Esophagus mucosa (tissue), 1 donor: ENCODE measurements at regions not wholly inside any gene's neighbourhood (a gene's known extent, or its start where the extent isn't known, plus 50 kb on each side); places are given as distances from the start of the nearest gene placed in this dataset.

Experiments used
- ATAC-seq: fragments of 200-7000 bp; cut with Tn5 transposase; one replicate; pipeline ENCODE4 v1.9.1; 2020
- donor health status: DM: yes; HTN: yes; CAD: no.

DNA sequence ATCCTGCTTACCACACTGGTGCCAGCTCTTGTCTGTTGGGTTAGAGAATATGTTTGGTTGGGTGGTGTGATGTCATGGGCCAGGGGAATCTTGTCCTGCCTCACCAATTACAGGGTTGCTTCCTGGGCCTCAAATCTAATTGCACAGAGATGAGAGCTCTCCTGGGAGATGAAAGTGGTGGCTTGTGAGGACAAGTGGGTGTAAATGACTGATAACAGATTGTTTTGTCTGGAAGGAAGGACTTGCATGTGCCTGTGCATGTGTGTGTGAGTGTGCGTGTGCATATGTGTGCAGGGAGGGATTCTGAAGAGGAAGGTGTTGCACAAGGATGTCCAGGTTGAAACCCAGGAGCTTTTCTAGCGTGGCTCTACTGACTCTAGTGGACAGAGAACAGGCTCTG is 271.9 kb downstream of the LOXHD1 start:
- ATAC-seq, result no peak

DNA sequence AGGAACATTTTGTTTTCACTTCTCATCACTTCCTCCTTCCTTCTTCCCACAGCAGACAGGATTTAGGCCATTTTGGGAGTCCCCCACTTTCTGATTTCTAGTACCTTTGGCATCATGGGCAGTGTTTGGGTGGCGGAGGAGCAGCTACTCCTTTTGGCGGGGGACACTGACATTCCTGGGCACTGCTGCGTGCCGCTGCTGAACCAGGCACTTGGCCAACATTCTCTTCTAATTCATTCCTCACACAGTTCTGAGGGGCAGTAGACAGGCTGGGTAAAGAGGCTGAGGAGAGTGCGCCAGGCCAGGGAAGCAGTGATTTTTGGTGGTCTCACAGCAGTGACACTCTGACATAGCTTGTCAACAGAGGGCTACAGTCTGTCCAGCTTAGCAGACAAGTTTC is 270.2 kb downstream of the LOXHD1 start:
- ATAC-seq, result no peak

DNA sequence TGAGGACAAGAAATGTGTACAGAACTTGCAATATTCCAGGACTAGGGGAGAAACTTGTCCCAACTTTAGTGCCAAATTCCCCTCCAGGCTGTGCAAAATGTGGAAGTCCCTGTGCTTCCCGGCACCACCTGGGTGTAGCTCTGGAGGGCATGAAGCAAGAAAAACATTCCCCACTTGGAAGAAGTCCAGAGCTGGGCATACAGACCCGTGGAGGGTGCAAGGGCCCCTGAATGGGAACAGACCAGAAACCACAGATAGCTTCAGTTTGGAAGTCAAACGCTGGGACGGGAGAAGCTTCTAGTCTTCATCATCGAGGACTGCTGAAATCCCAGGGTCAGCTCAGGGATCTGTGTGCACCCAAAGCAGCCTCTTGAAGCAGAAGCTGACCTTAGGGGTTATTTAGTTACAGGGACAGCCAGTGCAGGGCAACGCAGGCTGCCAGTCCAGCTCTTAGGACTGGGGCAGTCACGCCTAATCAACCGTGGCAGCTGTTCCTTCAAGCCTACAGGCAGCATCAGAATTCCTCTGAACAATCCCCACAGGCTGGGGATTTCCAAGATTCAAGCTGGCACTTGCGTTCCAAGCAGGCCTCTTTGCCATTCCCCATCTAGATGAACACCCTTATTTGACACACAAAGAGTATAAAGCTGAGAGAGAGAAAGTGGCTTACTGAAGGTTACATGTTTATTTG is 269.4 kb downstream of the LOXHD1 start:
- ATAC-seq, result peak; percentile 73

DNA sequence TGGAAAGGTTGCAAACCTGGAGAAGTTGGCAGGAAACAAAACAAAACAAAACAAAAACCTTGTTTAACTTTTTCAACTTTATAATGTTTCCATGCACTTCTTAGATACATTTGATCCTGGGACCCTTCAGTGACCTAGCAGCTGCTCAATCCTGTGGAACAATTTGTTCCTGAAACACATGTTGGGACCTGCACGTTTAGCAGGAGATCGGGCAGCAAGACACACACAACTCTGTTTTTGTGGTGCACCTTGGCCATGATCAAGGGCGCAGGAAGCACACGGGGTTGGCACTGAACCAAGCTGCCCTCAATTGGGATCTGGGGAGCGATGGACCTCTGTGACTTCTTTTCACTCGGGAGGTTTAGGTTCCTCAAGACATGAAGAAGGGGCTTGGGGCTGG is 268.7 kb downstream of the LOXHD1 start:
- ATAC-seq, result peak; percentile 31

DNA sequence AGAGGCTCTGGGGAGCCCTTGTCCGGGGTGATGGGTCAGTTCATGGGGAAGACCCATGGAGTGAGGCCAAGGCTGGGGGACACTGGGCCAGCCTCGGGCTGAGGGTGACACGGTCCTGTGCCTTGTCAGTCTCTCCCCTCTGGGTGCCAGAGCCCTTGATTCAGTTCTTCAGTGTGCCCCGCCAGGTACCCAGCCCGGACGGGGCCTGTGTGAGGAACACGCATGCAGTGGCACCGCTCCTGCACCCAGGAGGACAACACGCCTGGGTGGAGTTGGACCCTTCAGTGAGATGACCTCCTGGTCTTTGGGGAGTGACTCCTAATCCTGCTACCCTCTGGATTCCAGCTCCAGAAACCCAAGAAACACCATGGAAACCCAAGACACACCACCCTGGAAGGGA is 264.4 kb downstream of the LOXHD1 start:
- no peak for ATAC-seq

DNA sequence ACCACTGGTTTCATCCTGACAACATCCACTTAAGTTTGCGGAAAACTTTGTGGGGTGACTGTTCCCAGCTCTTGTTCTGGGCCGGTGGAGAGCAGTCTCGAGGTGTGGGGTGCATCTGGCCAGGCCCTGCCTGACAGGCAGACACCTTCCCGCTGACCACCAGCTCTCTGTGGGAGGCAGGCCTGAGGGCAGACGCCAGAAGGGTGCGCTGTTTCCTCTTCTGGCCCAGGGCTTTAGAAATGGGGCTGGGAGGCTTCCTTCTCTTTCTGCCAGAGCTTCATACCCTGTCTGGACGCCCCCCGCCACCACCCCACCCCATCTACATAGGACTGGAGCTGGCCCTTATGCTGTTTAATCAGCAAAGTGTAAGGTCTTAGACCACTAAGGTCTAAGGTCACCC is 263.8 kb downstream of the LOXHD1 start:
- ATAC-seq, result no peak

DNA sequence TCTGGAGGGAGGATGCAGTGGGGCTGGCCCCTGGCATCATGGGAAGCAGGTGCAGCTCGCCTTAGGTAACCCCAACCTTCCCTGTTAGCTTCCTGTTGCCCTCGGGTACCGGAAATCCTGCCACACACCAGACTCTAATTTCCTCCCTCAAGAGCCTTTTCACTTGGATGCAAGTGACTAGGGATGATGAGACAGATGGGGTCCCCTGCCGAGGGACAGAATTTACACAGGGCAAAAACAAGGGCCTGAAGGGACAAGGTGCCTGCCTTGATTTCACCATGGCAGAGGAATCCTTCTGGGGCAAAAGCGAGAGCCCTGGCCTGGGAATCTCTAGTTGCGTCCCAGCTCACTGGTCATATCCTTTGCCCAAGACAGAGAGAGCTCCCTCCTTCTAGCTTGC is 263.1 kb downstream of the LOXHD1 start:
- ATAC-seq, result no peak

DNA sequence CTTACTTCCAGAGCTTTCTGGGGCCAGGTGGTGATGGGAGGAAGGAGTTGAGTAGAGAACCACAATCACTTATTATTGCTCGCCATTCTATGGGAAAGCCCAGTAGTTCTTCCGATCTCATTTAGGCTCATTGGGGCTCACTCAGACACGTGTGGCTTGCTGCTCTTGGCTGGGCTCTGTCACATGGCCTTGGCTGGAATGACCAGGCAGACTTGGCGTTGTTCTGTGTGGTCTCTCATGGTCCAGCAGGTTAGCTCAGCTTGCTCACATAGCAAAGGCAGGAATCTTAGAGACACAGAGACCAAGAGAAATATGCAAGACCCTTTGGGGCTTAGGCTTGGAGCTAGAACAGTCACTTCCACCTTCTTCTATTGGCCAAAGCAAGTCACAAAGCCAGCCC is 261.2 kb downstream of the LOXHD1 start:
- no peak for ATAC-seq

DNA sequence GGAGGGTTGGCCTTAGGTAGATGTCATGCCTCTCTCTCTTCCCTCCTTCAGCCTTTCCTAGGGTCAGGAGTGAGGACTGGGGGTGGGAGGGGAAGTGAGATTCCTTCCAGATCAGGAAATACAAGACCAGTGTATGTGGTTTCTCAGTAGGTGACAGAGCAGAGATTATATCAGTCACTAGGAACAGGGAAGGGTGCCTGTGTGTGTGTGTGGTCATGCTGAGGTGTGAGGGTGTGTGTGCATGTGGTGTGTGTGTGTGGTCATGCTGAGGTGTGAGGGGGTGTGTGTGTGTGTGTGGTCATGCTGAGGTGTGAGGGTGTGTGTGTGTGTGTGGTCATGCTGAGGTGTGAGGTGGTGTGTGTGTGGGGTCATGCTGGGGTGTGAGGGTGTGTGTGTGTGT is 259.8 kb downstream of the LOXHD1 start:
- ATAC-seq, result no peak

DNA sequence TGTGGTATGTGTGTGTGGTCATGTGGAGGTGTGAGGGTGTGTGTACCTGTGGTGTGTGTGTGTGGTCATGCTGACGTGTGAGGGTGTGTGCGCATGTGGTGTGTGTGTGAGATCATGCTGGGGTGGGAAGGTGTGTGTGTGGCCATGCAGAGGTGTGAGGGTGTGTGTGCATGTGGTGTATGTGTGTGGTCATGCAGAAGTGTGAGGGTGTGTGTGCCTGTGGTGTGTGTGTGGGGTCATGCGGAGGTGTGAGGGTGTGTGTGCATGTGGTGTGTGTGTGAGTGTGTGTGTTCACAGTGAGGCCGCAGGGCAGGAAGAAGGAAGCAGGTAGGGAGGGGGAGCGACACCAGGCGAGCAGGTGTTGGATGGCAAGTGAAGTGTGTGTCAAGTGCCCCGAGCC is 259.0 kb downstream of the LOXHD1 start:
- no peak for ATAC-seq

DNA sequence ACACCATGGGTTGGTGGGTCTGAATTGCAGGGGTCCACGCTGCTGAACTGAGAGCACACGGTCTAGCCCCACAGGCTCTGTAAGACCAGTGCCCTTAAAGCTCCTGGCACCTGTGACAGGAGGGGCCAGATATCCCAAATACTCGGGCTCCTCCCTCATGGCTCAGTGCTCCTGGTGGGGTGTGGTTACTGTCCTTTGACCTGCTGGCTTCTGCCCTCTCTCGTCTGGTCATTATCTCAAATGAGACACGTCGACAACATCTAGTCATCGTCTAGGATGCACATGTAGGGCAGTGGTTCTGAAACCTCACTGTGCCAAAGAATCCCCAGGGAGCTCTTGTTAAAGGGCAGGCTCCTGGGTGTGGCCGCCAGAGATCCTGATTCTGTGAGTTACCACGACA is 258.4 kb downstream of the LOXHD1 start:
- no peak for ATAC-seq

DNA sequence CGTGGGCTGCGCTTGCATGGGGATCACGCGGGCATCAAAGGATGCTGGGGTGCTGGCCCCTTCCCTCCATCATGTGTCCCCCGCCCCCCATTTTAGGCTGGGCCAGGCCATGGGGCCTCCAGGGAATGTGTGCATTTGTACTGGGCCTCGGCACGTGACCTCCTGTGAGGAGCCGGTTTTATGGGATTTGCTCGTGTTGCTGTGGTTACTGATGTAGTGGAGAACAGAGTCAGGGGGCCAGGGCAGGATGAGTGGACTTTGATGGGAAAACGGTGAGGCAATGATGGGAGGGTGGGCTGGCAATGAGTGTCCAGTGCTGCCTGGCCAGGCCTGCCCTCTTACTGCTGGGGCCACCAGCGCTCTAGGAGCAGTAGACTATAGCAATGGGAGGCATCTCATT is 257.7 kb downstream of the LOXHD1 start:
- ATAC-seq, result no peak

DNA sequence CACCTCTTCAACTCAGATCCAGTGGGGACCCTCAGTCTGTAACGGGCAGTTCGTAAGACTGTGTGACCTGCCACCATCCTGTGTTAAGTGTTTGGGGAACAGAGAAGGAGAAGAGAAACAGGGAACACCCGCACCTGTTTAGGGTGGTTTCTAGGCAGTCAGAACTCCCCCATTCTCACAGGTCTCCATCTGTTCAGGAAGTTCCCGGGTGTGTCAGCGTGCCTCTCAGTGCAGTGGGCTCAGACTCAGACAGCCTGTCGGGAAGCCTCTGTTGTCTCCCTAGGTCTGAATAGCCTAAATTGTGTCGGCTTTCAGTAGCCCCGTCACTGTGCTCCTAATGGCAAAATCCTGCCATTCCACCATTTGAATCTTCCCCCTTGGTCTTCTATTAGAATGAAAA is 256.6 kb downstream of the LOXHD1 start:
- ATAC-seq, result no peak

DNA sequence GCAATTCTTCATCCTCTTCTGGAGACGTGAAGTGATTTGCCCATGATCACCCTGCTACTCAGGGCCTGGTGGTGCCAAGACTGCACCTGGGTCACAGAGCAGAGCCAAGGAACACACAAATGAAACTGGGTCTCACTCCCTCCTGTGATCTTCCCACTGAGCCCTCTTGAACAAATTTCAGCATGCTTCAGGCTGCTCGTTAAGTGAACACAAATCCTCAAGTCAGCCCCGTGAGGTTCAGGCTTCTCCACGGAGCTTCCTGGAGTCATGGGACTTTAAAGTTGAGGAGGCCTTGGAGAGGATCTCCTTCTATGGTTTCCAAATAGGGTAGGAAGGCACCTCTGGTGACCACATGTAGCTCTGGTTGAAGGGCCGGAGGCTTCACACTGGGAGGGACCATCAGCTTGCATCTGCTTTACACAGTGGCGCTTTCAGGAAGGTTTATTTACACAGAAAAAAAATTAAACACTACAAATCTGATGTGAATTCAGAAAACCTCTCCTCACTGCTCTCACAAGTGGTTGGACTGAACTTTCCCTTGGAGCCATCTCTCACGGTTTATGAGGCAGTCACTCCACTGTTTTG is 255.4 kb downstream of the LOXHD1 start:
- ATAC-seq, result no peak

DNA sequence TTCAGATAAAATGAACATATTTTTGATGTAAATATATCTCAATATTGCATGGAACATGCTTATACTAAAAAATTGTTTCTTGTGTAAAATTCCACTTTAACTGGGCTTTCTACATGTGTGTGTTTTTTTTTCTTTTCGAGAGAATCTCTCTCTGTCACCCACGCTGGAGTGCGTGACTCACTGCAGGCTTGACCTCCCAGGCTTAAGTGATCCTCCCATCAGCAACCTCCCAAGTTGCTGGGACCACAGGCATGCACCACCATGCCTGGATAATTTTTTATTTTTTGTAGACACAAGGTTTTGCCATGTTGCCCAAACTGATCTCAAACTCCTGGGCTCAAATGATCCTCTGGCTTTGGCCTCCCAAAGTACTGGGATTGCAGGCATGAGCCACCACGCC is 254.6 kb downstream of the LOXHD1 start:
- ATAC-seq, result no peak

DNA sequence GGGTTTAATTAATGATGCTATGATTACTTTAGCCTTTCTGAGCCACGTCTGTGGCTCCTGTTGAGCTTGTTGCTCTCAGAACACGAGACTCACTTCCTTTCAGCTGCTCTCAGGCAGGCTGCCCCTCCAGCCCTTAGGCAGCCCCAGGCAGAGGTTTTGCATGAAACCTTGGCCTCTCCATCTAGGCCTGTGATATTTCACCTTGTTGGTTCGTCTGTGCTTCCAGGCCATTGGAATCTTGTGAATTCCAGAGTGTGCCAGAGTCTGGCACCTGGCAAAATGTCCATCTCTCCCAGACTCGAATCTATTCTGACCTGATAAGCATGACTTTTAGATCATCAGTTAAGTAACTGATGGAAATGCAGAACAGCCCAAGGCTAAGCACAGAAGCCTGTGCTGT is 254.1 kb downstream of the LOXHD1 start:
- no peak for ATAC-seq

DNA sequence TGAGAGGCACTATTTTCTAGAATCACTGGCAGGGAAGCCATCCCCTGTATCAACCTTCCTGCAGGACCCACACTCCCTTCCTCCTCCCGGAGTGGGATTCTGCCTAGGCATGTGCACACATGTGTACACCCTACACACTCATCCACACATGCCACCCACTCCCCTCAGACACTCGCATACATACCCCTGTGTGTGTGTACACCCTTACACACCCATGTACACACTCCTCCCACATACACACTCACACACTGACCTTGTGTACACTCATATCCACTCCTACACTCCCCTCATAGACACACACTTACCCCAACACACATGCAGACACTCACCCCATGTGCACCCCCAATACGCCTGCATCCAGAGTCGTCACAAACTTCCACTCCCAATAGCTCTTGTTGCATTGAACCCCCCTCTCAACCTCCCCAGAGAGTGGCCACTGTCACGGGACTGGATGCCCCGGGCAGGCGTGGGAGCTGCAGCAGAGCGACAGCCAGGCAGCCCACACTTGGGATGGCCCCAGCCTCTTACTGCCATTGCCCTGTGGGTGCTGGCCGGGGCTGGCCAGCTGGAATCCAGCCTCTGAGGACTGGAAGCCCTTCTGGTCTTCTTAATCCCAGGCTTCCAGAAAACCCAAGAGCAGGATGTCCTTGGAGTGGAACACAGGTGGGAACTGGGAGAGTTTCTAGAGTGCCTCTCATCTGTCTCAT is 251.0 kb downstream of the LOXHD1 start:
- ATAC-seq, result peak; percentile 6

DNA sequence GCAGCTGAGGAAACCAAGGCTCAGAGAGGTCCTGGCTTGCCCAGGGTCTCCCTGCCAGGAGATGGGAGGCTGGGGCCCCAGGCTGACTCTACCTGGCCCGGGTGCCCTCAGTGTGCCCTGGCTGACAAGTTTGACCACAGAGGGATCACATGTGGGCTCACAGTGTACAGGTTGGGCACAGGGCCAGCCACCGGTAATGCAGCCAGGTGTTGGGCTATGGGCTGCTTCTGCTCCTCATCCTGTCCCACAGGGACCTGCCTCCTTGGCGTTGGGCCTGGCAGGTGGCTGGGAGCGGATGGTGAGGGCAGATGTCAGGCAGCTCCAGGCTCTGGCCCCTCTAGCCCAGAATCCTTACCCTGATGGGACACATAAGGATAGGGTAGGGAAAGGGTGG is 250.5 kb downstream of the LOXHD1 start:
- ATAC-seq, result peak; percentile 33

DNA sequence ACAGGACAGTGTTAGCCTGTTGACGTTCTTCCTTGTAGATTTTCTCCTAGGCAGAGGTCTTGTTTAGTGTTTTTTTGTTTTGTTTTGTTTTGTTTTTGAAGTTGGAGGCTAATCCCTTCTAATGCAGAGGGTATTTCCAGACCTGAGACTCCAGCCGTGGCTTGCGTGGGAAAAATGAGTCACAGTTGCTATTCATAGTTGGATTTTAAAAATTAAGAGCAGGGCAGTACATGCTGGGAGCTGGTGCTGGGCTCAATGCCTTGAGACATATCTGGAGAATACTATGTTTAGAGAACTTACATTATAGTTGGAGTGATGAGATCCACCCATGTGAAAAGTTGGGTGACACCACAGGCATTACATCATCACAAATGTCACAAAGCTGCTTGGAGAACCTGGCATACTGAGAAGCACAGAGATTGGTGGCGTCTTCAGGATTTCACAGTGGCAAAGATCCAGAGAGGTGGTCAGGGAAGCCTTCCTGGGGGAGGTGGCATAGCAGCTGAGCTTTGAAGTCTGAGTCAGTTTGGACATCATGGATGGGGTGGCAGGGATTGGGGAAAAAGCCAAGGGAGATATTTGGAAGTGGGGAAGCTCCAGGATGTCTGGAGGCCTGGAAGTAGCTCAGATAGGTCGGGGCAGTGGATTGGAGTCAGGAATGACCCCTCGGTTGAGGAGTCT is 249.4 kb downstream of the LOXHD1 start:
- peak; percentile 24 for ATAC-seq

DNA sequence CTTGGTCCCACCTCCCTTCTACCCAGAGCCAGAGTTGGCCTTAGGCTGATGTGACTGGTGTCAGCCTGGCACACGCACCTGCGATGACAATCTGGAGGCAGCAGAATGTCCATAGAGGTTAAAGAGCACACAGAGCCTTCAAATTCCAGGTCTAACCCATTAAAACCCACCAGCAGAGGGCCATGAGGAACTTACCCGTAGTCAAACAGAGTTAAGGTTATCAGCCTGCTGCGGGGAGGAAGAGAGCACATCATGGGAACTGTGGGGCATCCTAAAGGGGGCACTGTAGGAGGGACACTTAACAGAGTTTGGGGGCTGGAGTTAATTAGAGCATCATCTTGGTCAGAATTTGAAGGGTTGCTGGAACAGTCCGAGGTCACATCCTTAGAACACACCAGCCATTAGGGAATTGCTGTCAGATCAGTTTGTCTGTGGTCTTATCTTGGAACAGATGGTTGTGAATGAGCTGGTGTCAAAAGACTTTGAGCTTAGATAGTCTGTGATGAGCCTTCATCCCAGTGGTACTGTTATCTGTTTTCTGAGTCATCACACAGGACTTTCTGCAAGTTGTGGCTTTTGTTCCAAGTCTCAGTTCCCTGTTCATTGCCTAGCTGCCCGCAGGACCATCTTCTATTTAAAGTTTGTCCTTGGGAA is 248.6 kb downstream of the LOXHD1 start:
- ATAC-seq, result no peak

DNA sequence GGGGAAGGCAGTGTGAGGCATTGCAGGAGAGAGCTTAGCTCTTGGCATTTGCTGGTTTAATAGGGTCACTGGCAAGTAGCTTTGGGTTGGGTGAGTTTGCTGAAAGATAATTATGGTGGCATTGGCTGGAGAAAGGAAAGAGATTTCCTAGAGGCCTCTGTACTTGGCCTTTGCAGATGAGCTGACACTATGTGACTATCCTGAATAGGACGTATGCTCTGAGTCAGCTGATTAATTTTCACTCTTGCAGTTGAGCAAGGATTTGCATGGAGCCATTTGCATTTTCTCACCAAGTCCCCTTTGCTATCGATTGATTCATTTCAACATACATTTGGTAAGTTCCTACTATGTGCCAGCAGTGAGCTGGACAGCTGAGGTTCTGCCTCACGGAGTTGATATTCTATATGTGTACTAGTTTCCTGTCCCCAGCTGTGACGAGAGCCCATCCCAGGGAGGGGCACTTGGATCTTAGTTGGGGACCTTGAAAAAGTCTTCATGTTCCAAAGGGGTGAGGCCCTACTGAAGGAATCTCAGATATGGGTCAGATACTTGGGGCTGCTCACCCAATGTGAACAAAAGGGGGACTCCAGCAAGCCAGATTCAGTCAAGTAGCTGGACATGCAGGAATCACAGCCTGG is 245.7 kb downstream of the LOXHD1 start:
- ATAC-seq, result no peak

DNA sequence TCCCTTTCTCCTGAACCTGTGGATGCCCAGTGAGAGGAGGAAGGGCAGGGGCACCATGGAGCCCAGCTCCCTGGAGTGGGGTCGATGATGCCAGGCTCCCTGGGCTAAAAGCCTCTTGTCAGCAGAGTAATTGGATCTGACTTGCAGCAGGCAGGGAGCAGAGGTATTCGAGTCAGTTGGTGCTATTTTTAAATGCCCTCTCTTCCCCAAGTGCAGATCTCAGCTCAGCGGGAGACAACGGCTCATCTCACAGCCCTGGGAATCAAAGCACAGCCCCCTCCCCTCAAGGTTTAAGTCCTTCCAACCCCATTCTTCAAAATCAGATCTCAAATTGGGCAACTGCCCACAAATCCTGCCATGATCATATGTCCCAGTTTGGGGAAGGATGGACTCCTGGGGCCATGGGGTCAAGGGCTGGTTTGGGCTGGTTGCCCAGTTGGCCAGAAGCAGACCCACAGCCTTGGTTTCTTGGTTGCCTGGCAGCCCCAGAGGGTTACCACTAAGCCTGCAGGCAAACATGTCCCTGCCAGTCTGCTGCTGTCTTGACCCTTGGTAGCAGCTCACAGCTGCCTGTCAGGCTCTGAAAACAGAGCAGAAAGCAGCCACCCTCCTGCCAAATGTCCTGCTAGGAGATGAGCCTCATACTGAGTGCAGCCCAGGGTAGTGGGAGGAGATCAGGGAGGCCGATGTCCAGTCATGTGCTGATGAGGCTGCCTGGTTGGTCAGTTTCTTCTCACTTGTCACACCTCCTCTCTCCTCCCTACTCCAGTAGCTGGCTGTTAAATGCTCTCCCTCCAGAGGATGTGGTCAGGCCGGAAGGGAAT is 244.9 kb downstream of the LOXHD1 start:
- ATAC-seq, result peak; percentile 23
